Mucosa of descending colon (tissue), 3 donors: ENCODE measurements at regions not wholly inside any gene's neighbourhood (a gene's known extent, or its start where the extent isn't known, plus 50 kb on each side); places are given as distances from the start of the nearest gene placed in this dataset.

ENCODE experiments used
- ATAC-seq: fragments of 200-7000 bp; cut with Tn5 transposase; one replicate; pipeline ENCODE4 v1.9.1; 2020; ENCODE audit warnings: mild to moderate bottlenecking, moderate library complexity
- DNase-seq, 3 donors: peaks; one replicate each; pipeline ENCODE4 v3.0.0-alpha.2; 2020
- H3K36me3 ChIP-seq: fragments of 200-600 bp; one replicate; pipeline ENCODE4 v1.8.0; 2021; ENCODE audit warnings: low read depth, mild to moderate bottlenecking
- H3K4me1 ChIP-seq: fragments of 200-600 bp; one replicate; pipeline ENCODE4 v1.8.0; 2021; ENCODE audit warnings: low read depth, mild to moderate bottlenecking
- H3K4me3 ChIP-seq: fragments of 200-600 bp; one replicate; pipeline ENCODE4 v1.8.0; 2021; ENCODE audit warnings: mild to moderate bottlenecking
- H3K9me3 ChIP-seq: fragments of 200-600 bp; one replicate; pipeline ENCODE4 v1.8.0; 2021; ENCODE audit warnings: mild to moderate bottlenecking
- intact Hi-C, 2 donors: fragments of 100-400 bp; cut with DNase I in 1 of 2; cut with micrococcal nuclease in 1 of 2; formaldehyde crosslinking; loops; one replicate each; pipeline versions ENCODE4 v1.11.0 to v1.11.1; 2022; cut with DNase I, micrococcal nuclease
- TF ChIP-seq, protein P1 (sequence below): fragments of 200-600 bp; IDR thresholded peaks from one replicate; pipeline ENCODE4 v1.8.0; 2022; ENCODE audit warnings: antibody characterized with exemption, mild to moderate bottlenecking
- donor health status: DM: no; HTN: no; CAD: no; lungs with moderate emphysema.
- donor health status: DM: no; HTN: no; CAD: no.
- donor health status: DM: no; HTN: yes; CAD: no.

DNA sequence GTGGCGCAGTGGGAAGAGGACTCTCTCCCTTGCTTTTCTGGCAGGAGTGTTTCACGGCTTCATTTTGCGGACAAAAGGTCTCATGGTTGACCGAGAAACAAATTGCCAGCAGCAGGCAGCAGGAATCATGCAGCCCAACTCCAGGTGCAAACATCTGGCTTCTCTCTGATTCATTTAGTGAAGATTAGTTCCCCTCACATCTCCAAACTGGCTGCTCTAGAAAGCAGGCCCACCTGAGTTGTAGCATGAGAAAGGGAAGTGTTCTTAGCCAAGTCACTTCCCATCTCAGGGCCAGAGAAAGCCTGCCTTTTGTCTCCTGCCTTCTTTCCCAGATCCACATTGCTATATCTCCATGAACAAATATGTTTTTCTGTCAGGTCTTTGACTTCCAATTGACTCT, 120.8 kb upstream of the CCDC196 start:
- no peak overlapping the region for H3K4me3 ChIP-seq
- intact Hi-C loops = no loop called here
- ATAC-seq = no peak
- H3K36me3 ChIP-seq = no peaks in the 10 kb centered on the region
- TF ChIP-seq, protein P1, sequence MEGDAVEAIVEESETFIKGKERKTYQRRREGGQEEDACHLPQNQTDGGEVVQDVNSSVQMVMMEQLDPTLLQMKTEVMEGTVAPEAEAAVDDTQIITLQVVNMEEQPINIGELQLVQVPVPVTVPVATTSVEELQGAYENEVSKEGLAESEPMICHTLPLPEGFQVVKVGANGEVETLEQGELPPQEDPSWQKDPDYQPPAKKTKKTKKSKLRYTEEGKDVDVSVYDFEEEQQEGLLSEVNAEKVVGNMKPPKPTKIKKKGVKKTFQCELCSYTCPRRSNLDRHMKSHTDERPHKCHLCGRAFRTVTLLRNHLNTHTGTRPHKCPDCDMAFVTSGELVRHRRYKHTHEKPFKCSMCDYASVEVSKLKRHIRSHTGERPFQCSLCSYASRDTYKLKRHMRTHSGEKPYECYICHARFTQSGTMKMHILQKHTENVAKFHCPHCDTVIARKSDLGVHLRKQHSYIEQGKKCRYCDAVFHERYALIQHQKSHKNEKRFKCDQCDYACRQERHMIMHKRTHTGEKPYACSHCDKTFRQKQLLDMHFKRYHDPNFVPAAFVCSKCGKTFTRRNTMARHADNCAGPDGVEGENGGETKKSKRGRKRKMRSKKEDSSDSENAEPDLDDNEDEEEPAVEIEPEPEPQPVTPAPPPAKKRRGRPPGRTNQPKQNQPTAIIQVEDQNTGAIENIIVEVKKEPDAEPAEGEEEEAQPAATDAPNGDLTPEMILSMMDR = no peak
- DNase-seq = no peak
- no peaks in the 10 kb centered on the region for H3K9me3 ChIP-seq
- no peaks in the 10 kb centered on the region for H3K4me1 ChIP-seq

DNA sequence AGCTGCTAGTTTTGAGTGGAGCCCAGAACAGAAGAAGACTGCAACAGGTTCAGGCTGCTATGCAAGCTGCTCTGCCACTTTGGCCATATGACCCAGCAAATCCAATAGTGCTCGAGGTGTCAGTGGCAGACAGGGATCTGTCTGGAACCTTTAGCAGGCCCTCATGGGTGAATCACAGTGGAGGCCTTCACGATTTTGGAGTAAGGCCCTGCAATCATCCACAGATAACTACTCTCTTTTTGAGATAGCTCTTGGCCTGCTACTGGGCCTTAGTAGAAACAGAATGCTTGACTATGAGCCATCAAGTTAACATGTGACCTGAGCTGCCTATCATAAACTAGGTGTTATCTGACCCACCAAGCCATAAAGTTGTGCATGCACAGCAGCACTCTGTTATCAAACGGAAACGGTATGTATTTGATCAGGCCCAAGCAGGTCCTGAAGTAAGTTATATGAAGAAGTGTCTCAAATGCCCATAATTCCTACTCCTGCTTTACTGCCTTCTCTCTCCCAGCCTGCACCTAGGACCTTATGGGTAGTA, 116.9 kb upstream of the CCDC196 start:
- ATAC-seq (peak; percentile 93), DNase-seq (peak in 1 of 3 donors; percentile 38)
- no peaks in the 10 kb centered on the region for H3K9me3 ChIP-seq
- intact Hi-C loops = no loop called here
- H3K4me3 ChIP-seq = no peak overlapping the region
- H3K36me3 ChIP-seq = no peaks in the 10 kb centered on the region
- TF ChIP-seq, protein P1 = no peak
- no peaks in the 10 kb centered on the region for H3K4me1 ChIP-seq

DNA sequence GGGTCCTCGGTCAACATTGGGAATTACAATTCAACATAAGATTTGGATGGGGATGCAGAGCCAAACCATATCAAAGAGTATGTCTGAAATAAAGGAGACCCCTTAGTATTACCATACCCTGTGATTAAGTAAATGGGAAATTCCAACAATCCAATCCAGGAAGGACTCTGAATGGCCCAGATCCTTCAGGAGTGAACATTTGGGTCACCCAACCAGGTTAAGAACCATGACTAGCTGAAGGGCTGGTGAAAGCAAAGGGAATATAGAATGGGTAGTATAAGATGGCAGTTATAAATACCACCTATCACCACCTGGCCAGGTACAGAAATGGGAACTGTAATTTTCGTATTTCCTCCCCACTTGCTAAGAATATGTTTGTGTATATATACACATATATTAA, 114.4 kb upstream of the CCDC196 start:
- intact Hi-C loops = no loop called here
- Histone ChIP-seq H3K4me1 (no peaks in the 10 kb centered on the region), H3K4me3 (no peak overlapping the region), H3K36me3 (no peaks in the 10 kb centered on the region), H3K9me3 (no peaks in the 10 kb centered on the region)
- no peak for DNase-seq
- ATAC-seq = no peak
- TF ChIP-seq, protein P1 = no peak

DNA sequence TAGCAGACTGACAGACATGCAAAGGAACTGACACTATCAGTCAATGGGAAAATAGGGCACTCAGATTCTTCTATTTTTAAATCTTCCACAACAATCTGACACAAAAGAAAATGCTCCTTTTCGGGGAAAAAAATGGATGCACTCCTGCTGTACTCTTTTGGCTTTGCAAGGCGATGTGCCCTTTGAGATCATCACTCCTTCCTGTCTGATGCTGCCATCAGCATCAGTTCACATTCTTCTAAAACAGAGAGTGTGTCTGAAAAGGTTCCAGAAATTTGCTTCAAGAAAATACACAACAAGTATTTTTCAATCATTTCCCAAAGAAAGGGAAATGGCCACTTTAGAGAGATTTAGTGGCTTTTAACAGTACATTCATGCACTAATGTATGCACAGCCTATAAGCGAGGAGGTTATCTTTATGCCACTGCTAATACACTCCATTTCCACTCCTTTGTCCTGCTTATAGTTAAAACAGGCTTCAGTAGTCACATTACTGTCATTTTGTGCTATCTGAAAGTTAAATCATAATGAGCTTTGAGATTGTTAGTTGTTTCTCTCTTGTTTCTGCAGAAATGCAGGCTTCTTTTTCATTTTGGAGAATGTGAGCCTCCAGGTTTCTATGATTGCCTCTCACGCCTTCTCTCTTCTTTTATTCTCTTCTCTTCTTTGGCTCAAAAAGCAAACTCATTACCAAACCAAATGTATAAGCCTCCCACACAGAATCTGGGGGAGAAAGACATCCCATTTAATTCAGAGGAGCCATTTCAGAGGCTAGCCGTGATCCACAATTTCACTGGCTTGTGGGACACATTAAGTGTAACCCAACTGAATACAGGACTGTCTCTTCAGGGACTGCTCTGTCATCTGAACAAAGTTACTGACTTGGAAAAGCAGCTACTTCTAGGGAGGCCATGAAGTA, 110.9 kb upstream of the CCDC196 start:
- H3K4me3 ChIP-seq = no peak overlapping the region
- no peaks in the 10 kb centered on the region for H3K9me3 ChIP-seq
- TF ChIP-seq, protein P1 = no peak
- H3K36me3 ChIP-seq = no peaks in the 10 kb centered on the region
- no peak for DNase-seq
- no peak for ATAC-seq
- no peaks in the 10 kb centered on the region for H3K4me1 ChIP-seq
- intact Hi-C loops = no loop called here

DNA sequence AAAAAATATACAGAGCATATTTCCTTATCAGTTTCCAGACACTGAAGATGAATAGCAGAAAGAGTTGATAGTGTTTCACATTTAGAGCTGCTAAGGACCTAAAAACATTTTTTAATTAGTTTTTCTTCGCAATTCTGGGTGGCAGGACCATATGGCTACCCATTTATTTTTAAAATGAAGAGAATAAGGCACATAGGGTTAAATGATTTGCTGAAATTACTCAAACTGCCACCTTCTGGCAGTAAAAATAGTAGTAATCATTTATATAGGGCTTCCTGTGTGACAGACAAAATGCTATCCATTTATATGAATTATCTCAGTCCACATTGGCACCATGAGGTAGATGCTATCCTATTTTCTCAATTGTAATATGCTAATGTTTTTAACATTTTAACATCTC, 108.6 kb upstream of the CCDC196 start:
- no peaks in the 10 kb centered on the region for H3K36me3 ChIP-seq
- H3K4me1 ChIP-seq = no peaks in the 10 kb centered on the region
- no peak for ATAC-seq
- intact Hi-C loops = no loop called here
- DNase-seq = no peak
- TF ChIP-seq, protein P1 = no peak
- no peaks in the 10 kb centered on the region for H3K9me3 ChIP-seq
- H3K4me3 ChIP-seq = no peak overlapping the region
